ENCODE measurements at regions not wholly inside any gene's neighbourhood (a gene's known extent, or its start where the extent isn't known, plus 50 kb on each side); places are given as distances from the start of the nearest gene placed in this dataset.

- Histone ChIP-seq H3K4me1 (ENCODE audit: insufficient read depth, low read length, severe bottlenecking) (no peaks in the 10 kb centered on the region), H3K79me2 (ENCODE audit: insufficient read depth, low read length) (no peaks in the 10 kb centered on the region), H3K4me3 (ENCODE audit: low read depth, low read length, poor library complexity, severe bottlenecking) (no peak overlapping the region), H3K9me3 (ENCODE audit: low read length) (no peaks in the 10 kb centered on the region), H3K4me2 (ENCODE audit: low read length) (no peak overlapping the region), H3K9ac (ENCODE audit: low read length) (no peak overlapping the region), H4K20me1 (ENCODE audit: insufficient read depth, low read length) (no peaks in the 10 kb centered on the region), H3K9me2 (ENCODE audit: low read depth, low read length) (no peaks in the 10 kb centered on the region), H2AFZ (ENCODE audit: low read length) (no peak overlapping the region), H3K36me3 (ENCODE audit: insufficient read depth, low read length) (no peaks in the 10 kb centered on the region), H3F3A (ENCODE audit: insufficient read depth, low read length) (no peaks in the 10 kb centered on the region), H3K27me3 (ENCODE audit: insufficient read depth, low read length) (no peaks in the 10 kb centered on the region), H3K27ac (ENCODE audit: low read depth, low read length, poor library complexity, severe bottlenecking) (no peak overlapping the region)
- TF ChIP-seq EZH2 (IDR thresholded peaks at IDR 0.05; ENCODE audit: borderline replicate concordance, low read length) (no peak), CTCF (IDR thresholded peaks at IDR 0.05; ENCODE audit: low read length) (no peak)
Observed at GRCh38 chr17:33582661-33583060, 289.6 kb upstream of the ASIC2 start.

GRCh38 chr17:33583518-33584417, 290.7 kb upstream of the ASIC2 start:
- Histone ChIP-seq H3K79me2 (ENCODE audit: insufficient read depth, low read length) (no peaks in the 10 kb centered on the region), H3K4me3 (ENCODE audit: low read depth, low read length, poor library complexity, severe bottlenecking) (no peak overlapping the region), H3K9ac (ENCODE audit: low read length) (no peak overlapping the region), H3K4me2 (ENCODE audit: low read length) (no peak overlapping the region), H3K9me2 (ENCODE audit: low read depth, low read length) (no peaks in the 10 kb centered on the region), H2AFZ (ENCODE audit: low read length) (no peak overlapping the region), H3K9me3 (ENCODE audit: low read length) (no peaks in the 10 kb centered on the region), H3F3A (ENCODE audit: insufficient read depth, low read length) (no peaks in the 10 kb centered on the region), H3K4me1 (ENCODE audit: insufficient read depth, low read length, severe bottlenecking) (no peaks in the 10 kb centered on the region), H3K27ac (ENCODE audit: low read depth, low read length, poor library complexity, severe bottlenecking) (no peak overlapping the region), H3K36me3 (ENCODE audit: insufficient read depth, low read length) (no peaks in the 10 kb centered on the region), H4K20me1 (ENCODE audit: insufficient read depth, low read length) (no peaks in the 10 kb centered on the region), H3K27me3 (ENCODE audit: insufficient read depth, low read length) (no peaks in the 10 kb centered on the region)
- TF ChIP-seq EZH2 (IDR thresholded peaks at IDR 0.05; ENCODE audit: borderline replicate concordance, low read length) (no peak), CTCF (IDR thresholded peaks at IDR 0.05; ENCODE audit: low read length) (no peak)

- no peaks in the 10 kb centered on the region for H3F3A ChIP-seq (ENCODE audit: insufficient read depth, low read length)
- no peaks in the 10 kb centered on the region for H3K9me3 ChIP-seq (ENCODE audit: low read length)
- H4K20me1 ChIP-seq (ENCODE audit: insufficient read depth, low read length) = no peaks in the 10 kb centered on the region
- no peaks in the 10 kb centered on the region for H3K4me1 ChIP-seq (ENCODE audit: insufficient read depth, low read length, severe bottlenecking)
- H3K27ac ChIP-seq (ENCODE audit: low read depth, low read length, poor library complexity, severe bottlenecking) = no peak overlapping the region
- no peak overlapping the region for H3K4me2 ChIP-seq (ENCODE audit: low read length)
- H3K9me2 ChIP-seq (ENCODE audit: low read depth, low read length) = no peaks in the 10 kb centered on the region
- no peak for TF ChIP-seq CTCF (IDR thresholded peaks at IDR 0.05; ENCODE audit: low read length)
- no peak for TF ChIP-seq EZH2 (IDR thresholded peaks at IDR 0.05; ENCODE audit: borderline replicate concordance, low read length)
- no peaks in the 10 kb centered on the region for H3K79me2 ChIP-seq (ENCODE audit: insufficient read depth, low read length)
- no peak overlapping the region for H2AFZ ChIP-seq (ENCODE audit: low read length)
- H3K27me3 ChIP-seq (ENCODE audit: insufficient read depth, low read length) = no peaks in the 10 kb centered on the region
- H3K36me3 ChIP-seq (ENCODE audit: insufficient read depth, low read length) = no peaks in the 10 kb centered on the region
- H3K9ac ChIP-seq (ENCODE audit: low read length) = no peak overlapping the region
- no peak overlapping the region for H3K4me3 ChIP-seq (ENCODE audit: low read depth, low read length, poor library complexity, severe bottlenecking)
Observed at GRCh38 chr17:33593991-33594390, 300.9 kb upstream of the ASIC2 start.
